NCI-H1105 (cell line): ENCODE measurements at regions not wholly inside any gene's neighbourhood (a gene's known extent, or its start where the extent isn't known, plus 50 kb on each side); places are given as distances from the start of the nearest gene placed in this dataset.
A peak's percentile ranks its signal among the peaks of the same experiment; 100 is the strongest.
"Not testable (repeated sequence)": the region's sequence is repeated elsewhere in the genome, so short reads cannot be mapped to it uniquely, and the experiment has no call there.

Experiments
- DNase-seq: peaks from one replicate; lab custom pipeline; 2025; lab: John Stamatoyannopoulos, UW

DNA sequence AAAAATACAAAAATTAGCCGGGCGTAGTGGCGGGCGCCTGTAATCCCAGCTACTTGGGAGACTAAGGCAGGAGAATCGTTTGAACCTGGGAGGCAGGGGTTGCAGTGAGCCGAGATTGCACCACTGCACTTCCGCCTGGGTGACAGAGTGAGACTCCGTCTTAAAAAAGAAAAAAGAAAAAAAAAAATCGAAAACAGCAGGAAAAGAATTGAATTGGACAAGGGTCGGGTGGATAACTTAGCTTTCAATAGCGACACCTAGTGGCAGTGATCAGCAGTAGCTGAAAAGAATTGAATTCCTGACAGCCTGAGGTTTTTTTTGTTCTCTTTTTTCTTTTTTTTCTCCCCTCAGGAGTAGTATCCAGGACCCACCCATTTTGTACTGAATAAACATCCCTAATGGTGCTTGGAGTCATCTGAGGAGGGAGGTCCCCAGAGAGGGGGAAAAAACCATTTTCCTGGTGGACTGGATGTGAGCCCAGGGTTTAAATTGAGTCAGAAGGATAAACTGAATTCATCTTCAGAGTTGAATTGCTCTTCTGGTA lies 55.1 kb downstream of the CYCS start:
- peak; percentile 70 for DNase-seq

DNA sequence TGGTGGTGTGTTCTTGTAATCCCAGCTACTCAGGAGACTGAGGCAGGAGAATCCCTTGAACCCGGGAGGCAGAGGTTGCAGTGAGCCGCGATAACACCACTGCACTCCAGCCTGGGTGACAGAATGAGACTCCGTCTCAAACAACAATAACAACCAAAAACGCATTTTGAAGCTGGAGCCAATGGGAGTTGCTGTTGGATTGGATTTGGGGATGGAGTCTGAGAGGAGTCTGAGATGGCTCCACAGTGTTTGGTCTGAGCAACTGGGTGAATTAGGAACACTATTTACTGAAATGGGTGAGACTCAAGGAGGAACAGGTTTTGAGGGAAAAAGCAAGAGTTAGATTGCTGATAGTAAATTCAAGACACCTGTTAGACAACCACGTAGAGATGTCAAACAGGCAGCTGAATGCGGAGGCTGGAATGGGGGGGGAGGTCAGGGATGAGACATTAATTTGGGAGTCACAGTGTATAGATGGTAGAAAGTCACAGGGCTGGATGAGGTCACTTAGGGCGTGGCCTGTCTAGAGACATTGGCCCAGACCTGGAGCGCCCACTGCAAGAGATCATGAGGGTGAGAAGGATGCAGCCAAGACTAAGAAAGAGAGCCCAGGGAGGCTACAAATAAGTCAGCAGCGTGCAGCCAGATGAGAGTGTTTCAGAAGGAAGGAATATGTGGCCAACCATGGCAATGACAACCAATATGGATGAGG lies 56.4 kb downstream of the CYCS start:
- DNase-seq, result no peak

DNA sequence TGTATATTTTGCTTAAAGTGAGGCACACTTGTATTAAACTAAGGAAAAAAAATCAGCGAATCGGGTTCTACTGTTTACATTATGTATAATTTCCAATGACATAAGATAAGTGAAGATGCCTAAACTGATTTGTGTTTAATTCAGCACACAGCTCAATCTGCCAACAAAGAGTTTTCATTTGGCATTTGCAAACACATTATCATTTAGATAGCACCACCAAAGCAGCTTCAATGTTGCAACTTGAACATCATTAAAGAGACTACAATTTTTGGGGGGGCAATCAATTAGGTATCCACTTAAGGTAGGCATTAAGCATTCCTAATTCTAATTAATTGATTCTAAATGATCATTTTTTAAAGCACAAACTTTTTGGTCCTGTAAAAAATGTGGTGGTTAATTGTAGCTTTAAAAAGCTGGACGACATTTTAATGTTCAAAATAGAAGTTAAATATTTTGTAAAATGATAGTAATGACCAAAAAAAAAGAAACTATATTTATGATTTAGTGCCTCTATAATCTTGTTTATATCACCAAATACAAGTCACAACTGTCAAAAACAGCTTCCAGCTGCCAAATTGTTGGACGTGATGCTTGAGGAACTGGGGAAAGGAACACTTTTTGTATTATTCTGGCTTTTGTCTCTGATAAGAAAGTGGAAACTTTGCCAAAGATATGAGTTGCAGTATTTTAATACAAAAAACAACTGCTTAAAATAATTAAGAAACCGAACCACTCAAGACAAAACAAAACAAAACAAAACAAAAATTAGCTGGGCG lies 57.1 kb downstream of the CYCS start:
- no peak for DNase-seq

DNA sequence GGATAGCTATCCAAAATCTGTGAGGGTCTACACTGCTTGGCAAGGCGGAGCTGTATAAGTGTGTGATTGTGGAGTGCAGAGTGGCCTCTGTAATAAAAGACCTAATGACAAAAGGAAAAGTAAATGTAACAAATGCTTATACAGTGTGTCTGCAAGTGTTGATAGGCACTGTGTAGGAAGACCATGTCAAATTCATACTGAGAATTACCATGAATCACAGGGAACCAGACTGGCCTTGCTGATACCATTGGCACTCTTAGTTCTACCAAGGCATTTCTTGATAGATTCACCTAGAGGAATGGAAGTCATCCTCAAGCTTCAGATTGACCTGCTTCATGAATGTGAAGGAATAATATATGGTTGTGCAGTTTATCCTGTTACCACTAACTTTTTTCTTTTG lies 58.8 kb downstream of the CYCS start:
- DNase-seq, result no peak

DNA sequence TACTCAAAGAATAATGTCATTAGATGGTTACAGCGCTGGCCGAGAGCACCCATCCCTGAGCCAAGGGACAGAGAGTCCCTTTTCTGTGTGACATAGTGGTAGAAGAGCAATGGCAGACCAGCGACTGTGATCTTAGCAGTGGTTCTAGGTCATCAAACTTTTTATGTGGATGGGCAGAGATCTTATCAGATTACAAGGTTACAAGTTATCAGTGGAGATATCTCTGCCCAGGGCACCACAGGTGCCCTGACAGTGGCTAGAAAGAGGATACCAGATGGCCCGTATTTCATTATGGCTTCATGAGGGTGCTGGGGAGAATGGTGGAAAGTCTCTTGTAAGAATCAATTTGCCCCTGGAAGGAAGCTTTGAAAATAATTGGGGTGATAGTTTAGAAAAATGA lies 62.7 kb downstream of the CYCS start:
- no peak for DNase-seq

DNA sequence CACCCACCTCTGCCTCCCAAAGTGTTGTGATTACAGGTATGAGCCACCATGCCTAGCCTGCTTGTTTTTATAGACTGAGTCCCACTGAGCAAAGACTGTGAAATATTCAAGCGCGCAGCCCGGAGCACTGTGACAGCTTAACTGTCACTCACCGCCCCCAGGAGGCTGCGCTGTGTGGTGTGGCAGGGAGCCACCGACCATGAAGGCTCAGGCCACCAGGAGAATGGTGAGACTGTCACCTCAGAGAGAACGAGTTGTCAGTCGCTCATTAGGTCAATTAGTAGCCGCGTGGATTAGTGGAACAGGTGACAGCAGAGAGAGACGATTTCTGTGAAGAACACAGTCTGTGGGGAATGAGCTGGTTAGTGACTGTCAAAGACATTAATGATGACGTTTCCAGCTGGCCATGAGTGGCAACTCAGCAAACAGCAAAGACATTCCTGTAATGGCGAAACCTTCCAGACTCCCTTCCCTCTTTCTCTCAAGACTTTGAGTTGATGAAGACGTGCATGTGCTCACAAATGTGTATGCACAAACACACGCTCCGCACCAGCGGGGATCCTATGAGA lies 64.5 kb downstream of the CYCS start:
- DNase-seq, result no peak

DNA sequence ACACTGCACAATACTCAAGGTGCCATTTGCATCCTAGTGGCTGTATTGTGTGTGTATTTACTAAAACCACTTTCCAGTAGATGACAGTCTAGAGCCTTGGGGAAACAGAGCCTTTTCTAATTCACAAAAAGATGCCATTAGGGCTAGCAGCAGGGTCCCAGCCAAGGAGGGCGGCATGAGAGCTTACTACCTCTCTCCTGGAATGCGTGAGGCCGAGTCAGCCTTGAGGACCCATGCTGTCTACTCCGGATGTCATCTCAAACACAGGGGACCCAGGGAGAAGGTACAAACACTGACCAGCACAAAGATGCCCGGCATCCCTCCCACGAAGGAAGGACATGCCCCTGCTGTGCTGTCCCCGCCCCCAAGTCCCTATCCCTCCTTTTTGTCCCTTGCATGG lies 65.5 kb downstream of the CYCS start:
- no peak for DNase-seq

DNA sequence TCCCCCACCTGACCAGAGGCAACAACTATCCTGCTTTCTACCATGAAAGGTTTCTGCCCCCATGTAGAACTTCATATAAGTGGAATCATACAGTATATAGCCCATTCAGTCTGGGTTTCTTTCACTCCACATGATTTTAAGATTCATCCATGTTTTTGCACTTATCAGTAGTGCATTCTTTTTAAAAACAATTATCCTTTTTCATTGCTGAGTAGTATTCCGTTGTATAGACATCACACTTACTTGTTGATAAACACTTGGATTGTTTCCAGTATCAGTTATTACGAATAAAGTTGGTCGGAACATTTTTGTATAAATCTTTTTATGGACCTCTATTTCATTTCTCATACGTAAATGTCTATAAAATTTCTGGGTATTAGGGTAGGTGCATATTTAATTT lies 68.7 kb downstream of the CYCS start:
- no peak for DNase-seq

DNA sequence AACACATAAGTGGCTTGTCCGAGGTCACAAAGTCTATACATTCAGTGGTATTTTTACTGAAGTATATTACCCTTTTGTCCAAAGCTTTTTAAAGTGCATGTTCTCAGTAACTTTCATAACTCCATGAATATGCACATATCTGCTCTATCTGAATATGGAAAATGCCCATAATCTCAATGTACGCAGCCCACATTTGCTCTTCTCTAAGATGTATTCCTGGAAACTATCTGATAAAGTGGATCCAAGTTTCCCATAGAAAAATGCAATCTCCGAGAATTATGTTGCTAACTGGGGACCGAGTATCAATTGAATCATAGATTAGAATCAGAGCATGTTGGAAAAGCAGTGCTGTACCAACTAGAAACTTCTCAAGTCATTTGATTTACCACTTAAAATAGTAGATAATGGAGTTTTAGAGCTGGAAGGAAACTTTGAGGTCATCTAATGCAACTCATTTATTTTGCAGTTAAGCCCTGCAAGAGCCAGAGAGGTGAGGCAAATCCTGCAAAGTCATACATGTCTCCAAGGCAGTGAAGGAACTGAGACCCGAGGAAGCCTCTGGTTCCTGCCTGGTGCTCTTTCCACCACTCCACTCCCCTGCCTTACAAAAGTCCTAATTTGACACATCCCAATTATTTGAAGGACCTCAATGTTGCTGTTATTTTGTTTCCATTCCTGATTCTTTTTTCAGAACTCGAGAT lies 69.4 kb downstream of the CYCS start:
- no peak for DNase-seq

DNA sequence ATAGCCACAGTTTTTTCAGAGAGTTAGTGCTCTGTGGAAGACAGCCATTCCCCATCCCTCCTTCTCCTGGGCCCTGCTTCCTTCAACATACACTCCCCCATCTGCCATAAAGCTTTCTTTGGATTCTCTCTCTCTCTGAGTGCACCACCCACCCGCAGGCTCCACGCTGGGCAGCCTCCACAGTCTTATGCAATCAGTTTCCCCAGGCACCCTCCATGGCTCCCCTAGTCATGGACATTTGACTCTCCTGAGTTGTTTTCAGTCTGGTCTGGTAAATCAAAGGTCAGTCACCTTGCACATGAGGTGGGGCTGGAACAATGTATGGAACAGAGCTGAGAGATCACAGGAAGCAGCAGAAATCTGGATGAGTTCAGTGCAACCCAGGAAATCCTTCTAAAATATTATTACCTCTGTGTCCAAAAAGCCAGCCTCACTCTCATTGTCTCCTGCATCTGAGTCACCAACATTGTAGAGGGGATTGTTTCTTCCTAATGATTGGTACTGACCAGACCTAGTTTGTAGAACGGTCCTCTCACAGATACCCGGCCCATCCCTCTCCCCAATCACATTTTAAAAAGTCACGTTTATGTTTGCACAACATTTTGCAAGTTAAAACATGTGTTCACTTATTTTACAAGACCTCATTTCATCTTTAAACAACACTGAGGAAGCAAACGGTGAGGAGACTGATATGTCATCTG lies 70.1 kb downstream of the CYCS start:
- DNase-seq, result no peak

DNA sequence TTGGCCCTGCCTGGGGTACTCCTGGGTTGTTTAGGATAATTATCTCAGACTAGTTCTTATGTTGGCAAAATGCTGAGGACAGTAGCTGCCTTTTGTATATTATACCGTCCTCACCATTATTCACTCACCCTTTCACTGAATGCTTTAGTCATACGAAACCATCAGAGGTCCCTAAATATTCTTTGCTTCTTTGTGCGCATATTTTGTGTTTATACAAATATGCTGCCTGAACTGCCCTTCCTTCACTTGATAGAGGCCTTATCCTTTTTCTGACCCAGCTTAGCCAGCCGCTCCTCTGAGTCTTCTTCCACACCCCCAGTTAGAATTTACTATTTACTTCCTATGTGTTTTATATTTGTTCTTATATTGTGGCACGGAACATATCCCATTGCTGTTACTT lies 70.2 kb upstream of the OSBPL3 start:
- DNase-seq, result no peak

DNA sequence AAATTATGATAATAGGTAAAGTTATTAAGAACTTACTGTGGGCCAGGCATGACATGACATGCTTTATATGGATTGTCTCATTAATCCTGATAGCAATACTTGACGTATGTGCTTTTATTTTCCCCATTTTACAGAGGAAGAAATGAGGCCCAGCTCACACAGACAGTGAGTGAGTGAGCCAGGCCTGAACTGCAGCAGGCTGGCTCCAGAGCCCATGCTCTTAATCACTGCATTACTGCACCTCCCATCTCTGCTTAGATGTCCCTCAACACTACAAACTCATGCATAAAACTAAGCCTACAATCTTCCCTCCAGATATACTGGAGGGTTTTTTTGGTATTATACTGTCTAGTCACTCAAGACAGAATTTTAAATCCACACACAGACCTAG lies 68.5 kb upstream of the OSBPL3 start:
- no peak for DNase-seq

DNA sequence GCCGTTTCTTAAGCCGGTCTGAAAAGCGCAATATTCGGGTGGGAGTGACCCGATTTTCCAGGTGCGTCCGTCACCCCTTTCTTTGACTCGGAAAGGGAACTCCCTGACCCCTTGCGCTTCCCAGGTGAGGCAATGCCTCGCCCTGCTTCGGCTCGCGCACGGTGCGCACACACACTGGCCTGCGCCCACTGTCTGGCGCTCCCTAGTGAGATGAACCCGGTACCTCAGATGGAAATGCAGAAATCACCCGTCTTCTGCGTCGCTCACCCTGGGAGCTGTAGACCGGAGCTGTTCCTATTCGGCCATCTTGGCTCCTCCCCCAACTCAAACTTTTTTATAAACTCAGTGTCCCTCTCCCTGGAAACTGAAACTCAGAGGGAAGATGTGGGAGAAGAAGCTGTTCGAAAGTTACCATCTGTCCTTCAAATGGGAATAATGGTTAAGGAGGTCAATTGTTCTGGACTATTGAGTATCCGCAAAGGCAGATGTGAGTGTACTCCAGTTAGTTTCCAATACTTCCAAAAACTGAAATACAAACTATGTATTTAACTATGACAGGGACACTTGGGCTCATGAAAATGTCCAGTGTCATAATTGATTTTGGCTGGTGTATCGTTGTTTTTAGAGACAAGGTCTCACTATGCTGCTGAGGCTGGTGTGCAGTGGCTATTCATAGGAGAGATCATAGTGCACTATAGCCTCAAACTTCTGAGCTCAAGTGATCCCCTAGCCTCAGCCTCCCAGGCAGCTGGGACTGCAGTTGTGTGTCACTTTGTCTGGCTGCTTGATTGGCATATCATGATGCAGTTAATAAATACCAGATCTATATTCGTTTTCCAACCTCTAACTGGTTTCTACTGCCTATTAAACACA lies 67.8 kb upstream of the OSBPL3 start:
- not testable (repeated sequence) for DNase-seq

DNA sequence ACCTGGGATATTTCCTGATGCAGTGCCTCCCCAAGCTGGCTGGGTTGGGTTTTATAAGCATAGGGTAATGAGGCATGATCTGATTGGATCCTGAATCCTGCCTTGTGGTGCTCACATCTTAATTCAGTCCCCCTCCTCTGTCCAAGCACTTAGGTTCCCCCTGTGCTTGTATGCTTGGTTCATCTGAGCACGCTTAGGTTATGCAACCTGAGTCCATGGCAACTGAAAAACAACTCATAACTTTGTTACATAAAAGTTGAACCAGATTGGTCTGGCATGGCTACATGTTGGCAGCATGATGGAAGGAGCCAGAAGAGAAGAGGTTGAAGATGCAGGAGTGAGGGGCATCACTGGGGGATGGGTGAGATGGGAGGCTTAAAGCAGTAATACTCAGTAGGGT lies 57.3 kb upstream of the OSBPL3 start:
- DNase-seq, result no peak

DNA sequence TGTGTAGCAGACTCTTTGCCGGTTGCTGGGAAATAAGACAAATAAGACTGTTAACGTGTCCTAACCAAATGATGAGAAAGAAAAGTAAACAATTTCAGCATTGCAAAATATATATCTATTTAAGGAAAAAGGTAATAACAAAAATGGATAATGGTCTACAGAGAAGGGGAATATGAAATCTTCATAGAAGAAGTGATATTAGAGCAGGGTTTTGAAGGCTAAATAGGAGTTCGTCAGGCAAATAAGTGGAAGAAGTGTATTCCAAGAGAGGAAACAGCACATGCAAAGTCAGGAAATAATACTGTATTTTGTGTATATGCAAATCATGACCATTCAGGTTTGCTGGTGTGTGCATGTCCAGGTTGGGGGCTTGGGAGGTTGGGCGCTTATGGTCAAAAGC lies 55.3 kb upstream of the OSBPL3 start:
- DNase-seq, result no peak

DNA sequence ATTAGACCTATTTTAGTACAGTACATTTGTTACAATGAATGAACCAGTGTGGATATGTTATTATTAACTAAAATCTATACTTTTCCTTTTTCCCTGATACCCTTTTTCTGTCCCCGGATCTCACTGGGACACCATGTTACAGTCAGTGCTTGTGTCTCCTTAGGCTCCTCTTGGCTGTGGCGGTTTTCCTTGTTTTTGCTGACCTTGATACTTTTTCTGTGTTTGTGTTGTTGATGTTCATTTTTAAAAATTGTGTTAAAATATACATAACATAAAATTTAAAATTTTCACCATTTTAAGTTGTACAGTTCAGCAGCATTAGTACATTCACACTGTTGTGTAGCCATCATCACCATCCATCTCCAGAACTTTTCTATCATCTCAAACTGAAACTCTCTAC lies 54.2 kb upstream of the OSBPL3 start:
- no peak for DNase-seq

DNA sequence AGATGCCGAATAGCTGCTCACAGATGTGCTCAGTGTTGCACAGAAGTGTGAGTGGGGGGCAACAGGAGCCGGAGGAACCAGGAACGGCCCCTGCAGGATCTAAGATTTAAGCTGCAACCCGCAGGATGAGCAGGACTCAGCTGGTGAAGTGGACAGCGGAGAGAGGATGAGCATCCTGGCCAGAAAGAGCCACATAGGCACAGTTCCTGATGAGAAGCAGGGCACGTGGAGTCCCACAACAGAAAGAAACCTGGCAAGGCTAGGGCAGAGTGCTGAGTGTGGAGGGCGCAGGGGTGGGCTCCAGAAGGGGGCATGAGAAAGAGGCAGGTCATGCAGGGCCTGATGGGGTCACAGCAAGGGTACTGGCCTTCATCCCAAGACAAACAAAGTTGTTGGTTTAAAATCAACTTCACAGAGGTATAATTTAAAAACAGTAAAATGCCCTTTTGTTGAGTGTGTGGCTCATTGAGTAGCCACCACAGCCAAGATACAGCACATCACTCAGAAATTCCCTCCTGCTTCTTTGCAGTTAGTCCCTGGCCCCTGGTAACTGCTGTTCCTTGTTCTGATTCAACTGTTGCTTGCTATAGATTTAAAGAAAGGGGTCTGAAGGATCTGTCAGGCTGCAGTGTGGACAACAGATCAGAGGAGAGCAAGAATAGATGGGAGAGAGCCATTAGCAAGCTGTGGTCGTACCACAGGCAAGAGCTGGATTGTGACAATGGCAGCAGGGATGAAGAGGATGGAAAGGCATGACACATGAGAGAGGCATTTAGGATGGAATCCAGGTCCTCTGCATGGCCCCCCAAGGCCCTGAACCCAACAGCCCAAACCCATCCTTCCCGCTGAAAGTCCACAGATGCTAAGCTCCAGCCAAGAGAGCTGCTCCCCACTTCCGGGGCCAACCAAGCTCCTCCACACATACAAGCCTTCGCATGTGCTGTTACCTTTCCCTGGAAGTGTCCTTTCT lies 53.1 kb upstream of the OSBPL3 start:
- no peak for DNase-seq

DNA sequence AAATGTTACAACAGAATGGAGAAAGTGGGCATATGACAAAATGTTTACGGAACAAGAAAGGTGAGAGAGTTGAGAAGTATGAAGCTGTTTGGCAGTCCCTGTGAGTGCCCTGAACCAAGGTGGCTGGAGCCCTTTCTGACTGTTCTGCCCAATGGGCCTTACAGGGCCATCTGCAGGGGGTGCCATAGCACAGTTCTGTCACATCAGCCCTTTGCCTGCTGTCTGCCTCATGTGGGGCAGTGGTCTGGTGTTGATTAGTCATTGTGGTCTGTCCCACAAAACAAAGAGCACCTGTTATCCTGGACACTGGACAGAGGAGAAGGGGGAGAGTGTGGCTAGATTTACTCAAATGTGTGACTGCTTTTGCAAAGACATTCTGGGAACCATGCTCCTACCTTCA lies 51.5 kb upstream of the OSBPL3 start:
- DNase-seq, result no peak

DNA sequence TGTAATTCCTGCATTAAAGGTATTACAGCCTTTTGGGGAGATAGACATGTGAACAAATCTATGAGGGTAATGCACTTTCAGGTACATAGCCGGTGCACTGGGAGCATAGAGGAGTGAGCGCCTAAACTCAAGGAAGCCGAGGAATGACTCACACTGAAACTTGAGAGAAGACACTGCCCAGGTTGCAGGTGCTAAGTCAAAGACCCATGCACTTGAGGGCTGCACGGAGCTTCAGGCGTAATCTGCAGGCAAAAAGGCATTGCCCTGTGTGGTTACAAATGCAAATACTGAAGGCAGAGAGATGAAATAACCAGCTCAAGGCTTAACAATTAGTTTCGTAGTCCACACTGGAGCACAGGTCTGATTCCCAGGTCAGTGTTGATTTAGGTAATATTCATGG lies 51.0 kb upstream of the OSBPL3 start:
- no peak for DNase-seq
